T-helper 1 cell treated with Interleukin-12 subunit alpha and Interleukin-12 subunit beta and Interleukin-4 antibody, amounts not matched to agents 30 ng/mL and 1 ng/mL, for 36 hours (primary cell): ENCODE measurements at regions not wholly inside any gene's neighbourhood (a gene's known extent, or its start where the extent isn't known, plus 50 kb on each side); places are given as distances from the start of the nearest gene placed in this dataset.
"Not testable (repeated sequence)": the region's sequence is repeated elsewhere in the genome, so short reads cannot be mapped to it uniquely, and the experiment has no call there.

Experiments used
- intact Hi-C: fragments of 100-400 bp; cut with micrococcal nuclease; formaldehyde crosslinking; loops from one replicate; pipeline ENCODE4 v1.15.1; 2024

GRCh38 chr5:53406630-53407316, 73.7 kb upstream of the FST start:
- intact Hi-C loops: no loop called here

- intact Hi-C loops: no loop called here
These were observed 73.1 kb upstream of the FST start for GRCh38 chr5:53407373-53407772.

- intact Hi-C loops: no loop called here
These were observed 69.0 kb upstream of the FST start for GRCh38 chr5:53411388-53411787.

- intact Hi-C loops: not testable (repeated sequence)
These were observed 67.9 kb upstream of the FST start for GRCh38 chr5:53412499-53412898.

- intact Hi-C loops: no loop called here
These were observed 64.2 kb upstream of the FST start for GRCh38 chr5:53416144-53416738.

GRCh38 chr5:53418409-53418808, 62.0 kb upstream of the FST start:
- intact Hi-C loops: no loop called here

- intact Hi-C loops: no loop called here
These were observed 61.4 kb upstream of the FST start for GRCh38 chr5:53418826-53419658.

- intact Hi-C loops: no loop called here
These were observed 57.9 kb upstream of the FST start for GRCh38 chr5:53422539-53422938.

- intact Hi-C loops: no loop called here
These were observed 56.7 kb upstream of the FST start for GRCh38 chr5:53423724-53424123.

GRCh38 chr5:53424686-53425615, 55.5 kb upstream of the FST start:
- intact Hi-C loops: no loop called here

- intact Hi-C loops: loop anchor here (1.0 kb wide), 1 partner anchor 803 kb away; no protein-coding TSS in a partner anchor
These were observed 54.5 kb upstream of the FST start for GRCh38 chr5:53425687-53426511.

GRCh38 chr5:53426512-53426830, 54.0 kb upstream of the FST start:
- intact Hi-C loops: loop anchor here (1.0 kb wide), 1 partner anchor 803 kb away; no protein-coding TSS in a partner anchor

GRCh38 chr5:53426878-53427277, 53.6 kb upstream of the FST start:
- intact Hi-C loops: loop anchor here (1.0 kb wide), 1 partner anchor 802 kb away; no protein-coding TSS in a partner anchor

- intact Hi-C loops: no loop called here
These were observed 52.5 kb upstream of the FST start for GRCh38 chr5:53427965-53428364.

GRCh38 chr5:53429706-53430105, 50.7 kb upstream of the FST start:
- intact Hi-C loops: loop anchor here (5.0 kb wide), 1 partner anchor 482 kb away; no protein-coding TSS in a partner anchor

GRCh38 chr5:53430618-53431252, 49.7 kb upstream of the FST start:
- intact Hi-C loops: loop anchor here (5.0 kb wide), 1 partner anchor 483 kb away; no protein-coding TSS in a partner anchor
